ENCODE measurements at regions not wholly inside any gene's neighbourhood (a gene's known extent, or its start where the extent isn't known, plus 50 kb on each side); places are given as distances from the start of the nearest gene placed in this dataset.

DNA sequence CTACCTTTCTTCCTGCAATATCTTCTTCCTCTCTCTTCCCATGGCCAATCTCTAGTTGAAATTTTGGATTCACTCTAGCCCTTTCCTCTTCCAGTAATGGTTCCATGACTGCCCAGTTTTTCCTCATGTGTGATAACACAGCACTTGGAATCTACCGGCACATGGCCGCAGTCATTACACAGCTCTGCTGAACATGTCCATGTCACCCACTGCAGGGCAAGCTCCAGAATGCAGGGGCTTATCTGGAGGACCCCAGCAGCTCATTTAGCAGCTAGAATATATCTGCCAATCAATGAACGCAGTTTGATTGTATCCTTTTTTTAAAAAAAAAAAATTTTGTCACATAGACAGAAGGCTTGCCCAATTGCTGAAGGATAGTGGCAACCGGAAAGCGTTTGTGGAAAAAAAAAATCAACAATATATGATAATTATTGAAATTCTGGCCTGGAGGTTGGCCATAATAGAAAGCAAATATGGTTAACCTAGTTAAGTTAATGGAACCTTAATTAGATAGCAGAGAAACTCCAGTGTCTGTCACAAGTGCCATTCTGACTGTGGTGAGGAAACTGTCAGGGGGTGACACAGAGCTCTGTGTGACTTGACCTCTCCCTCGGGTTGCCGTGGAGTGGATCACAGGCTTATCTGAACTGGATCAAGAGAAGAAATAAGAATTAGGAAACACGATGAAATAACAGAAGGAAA is 426.7 kb downstream of the LIG4 start:
- TF ChIP-seq, protein P1, sequence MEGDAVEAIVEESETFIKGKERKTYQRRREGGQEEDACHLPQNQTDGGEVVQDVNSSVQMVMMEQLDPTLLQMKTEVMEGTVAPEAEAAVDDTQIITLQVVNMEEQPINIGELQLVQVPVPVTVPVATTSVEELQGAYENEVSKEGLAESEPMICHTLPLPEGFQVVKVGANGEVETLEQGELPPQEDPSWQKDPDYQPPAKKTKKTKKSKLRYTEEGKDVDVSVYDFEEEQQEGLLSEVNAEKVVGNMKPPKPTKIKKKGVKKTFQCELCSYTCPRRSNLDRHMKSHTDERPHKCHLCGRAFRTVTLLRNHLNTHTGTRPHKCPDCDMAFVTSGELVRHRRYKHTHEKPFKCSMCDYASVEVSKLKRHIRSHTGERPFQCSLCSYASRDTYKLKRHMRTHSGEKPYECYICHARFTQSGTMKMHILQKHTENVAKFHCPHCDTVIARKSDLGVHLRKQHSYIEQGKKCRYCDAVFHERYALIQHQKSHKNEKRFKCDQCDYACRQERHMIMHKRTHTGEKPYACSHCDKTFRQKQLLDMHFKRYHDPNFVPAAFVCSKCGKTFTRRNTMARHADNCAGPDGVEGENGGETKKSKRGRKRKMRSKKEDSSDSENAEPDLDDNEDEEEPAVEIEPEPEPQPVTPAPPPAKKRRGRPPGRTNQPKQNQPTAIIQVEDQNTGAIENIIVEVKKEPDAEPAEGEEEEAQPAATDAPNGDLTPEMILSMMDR (IDR thresholded peaks at IDR 0.05): no peak
- TF ChIP-seq POLR2A (IDR thresholded peaks at IDR 0.05; ENCODE audit: low read depth) (no peak), EP300 (IDR thresholded peaks at IDR 0.05) (no peak), POLR2AphosphoS5 (IDR thresholded peaks at IDR 0.05) (no peak)
